Adrenal gland (tissue), 5 donors: ENCODE measurements at regions not wholly inside any gene's neighbourhood (a gene's known extent, or its start where the extent isn't known, plus 50 kb on each side); places are given as distances from the start of the nearest gene placed in this dataset.

Experiments used
- POLR2A ChIP-seq, 2 donors: fragments of 450-650 bp; IDR thresholded peaks; one replicate each; pipeline ENCODE4 v1.6.1; 2017; ENCODE audit warnings: antibody characterized with exemption in 2 of 2, mild to moderate bottlenecking in 2 of 2, moderate library complexity in 1 of 2
- TF ChIP-seq, protein P1 (sequence below), 6 experiments: fragments of 450-650 bp in 4 of 6; fragments of 200-600 bp in 2 of 6; sonication (generic) in 1 of 6; IDR thresholded peaks; 1 replicate in 5 of 6; 2 replicates in 1 of 6; pipeline versions ENCODE4 v1.5.1 to v1.8.0; 2016 to 2021; ENCODE audit warnings: antibody characterized with exemption in 6 of 6, mild to moderate bottlenecking in 2 of 6, moderate library complexity in 1 of 6
- donor health status: DM: no; HTN: no; CAD: no.

DNA sequence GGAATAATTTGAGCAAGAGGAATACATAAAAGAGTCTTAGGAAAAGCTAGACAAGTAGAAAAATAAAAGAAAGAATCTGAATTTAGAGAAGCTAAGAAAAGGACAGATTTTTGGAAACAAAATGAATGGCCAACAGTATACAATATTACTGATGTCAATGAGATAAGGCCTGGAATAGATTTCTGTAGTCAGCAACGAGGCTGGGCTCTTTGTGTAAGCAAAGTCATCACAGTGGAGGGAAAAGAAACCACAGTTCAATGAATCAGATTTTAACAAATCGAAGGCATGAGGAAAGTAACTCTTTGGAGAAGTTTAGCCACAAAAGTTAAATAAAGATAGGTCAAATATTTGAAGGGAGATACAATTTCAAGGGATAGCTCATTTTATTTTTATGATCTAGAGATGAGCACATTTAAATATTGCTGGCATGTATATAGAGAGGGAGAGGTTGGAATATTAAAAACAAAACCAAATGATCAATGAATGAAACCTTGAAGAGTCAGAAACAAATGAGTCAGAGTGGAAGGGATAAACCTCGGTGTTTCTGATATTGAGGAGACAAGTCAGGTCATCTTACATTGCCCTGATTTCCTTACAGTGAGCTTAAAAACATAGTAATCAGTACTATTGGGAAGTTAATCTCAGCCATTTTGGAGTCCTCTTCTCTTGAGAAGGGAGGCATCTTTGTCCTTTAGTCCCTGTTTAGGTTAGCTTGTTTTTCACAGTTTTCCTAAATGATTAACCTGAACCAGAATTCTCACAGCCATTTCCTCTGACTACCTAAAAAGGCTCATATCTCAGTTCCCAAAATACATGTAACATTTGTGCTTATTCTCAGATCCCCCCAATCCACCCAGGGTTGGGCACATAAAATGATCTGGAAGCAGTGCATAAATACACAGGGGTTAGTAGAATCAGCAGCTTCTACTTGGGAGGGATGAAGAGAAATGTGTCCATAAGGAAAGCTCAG lies 620.0 kb upstream of the B3GALT2 start:
- no peak for TF ChIP-seq POLR2A (IDR thresholded peaks at IDR 0.05)
- TF ChIP-seq, protein P1, sequence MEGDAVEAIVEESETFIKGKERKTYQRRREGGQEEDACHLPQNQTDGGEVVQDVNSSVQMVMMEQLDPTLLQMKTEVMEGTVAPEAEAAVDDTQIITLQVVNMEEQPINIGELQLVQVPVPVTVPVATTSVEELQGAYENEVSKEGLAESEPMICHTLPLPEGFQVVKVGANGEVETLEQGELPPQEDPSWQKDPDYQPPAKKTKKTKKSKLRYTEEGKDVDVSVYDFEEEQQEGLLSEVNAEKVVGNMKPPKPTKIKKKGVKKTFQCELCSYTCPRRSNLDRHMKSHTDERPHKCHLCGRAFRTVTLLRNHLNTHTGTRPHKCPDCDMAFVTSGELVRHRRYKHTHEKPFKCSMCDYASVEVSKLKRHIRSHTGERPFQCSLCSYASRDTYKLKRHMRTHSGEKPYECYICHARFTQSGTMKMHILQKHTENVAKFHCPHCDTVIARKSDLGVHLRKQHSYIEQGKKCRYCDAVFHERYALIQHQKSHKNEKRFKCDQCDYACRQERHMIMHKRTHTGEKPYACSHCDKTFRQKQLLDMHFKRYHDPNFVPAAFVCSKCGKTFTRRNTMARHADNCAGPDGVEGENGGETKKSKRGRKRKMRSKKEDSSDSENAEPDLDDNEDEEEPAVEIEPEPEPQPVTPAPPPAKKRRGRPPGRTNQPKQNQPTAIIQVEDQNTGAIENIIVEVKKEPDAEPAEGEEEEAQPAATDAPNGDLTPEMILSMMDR (IDR thresholded peaks at IDR 0.05), result no peak
